ENCODE measurements at regions not wholly inside any gene's neighbourhood (a gene's known extent, or its start where the extent isn't known, plus 50 kb on each side); places are given as distances from the start of the nearest gene placed in this dataset.

DNA sequence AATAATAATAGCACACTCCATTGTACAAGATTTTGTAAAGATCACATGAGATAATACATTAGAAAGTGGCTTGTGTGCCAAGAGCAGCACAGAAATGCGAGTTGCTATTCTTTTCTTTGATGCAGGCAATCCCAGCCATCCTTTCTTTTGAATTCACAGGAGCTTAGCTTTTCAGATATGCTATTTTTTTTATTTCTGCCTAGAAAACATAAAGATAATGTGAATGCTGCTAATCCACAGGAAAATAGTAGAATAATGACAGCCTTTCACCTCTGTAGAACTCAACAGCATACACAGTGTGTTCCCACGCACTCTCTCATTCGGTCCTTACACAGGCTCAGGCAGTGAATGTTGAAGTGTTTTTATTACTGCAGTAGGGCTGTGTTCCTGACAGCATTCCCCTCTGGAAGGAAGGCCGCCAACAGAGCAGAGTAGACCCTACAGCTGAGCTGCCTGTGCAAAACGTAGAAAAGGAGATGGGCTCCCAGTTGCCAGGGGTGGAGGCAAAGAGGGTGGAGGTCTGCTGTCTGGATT is 138.8 kb upstream of the TAPT1 start:
- DNase-seq (ENCODE audit: low read depth in 2 of 2): no peak

GRCh38 chr4:16360694-16361262 is 134.5 kb upstream of the TAPT1 start:
- DNase-seq (ENCODE audit: low read depth in 2 of 2): no peak

GRCh38 chr4:16353165-16353564 is 126.9 kb upstream of the TAPT1 start:
- no peak for DNase-seq (ENCODE audit: low read depth in 2 of 2)

DNA sequence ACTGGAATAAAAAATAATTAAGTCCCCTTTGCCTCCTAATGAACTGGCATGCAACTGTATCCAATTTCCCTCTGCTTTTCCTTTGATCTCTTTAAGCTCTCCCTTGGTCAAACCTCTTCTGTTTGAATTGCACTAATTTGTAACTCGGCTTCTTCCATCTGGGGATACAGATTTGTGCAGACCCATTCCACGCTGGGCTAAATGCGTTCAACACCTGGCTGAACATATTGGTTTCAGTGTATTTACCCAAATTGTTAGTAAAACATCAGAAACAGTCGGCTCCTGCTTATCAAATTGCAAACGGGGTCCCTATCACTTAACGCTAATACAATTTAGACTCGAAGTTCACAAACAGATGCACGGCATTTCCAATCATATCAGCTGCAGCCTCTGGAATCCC is 124.9 kb upstream of the TAPT1 start:
- no peak for DNase-seq (ENCODE audit: low read depth in 2 of 2)

- DNase-seq (ENCODE audit: low read depth in 2 of 2): no peak
These were observed 118.6 kb upstream of the TAPT1 start for GRCh38 chr4:16344853-16345252.

- DNase-seq (ENCODE audit: low read depth in 2 of 2): peak in 1 of 2 experiments; percentile 4
These were observed 111.7 kb upstream of the TAPT1 start for GRCh38 chr4:16337936-16338335.

DNA sequence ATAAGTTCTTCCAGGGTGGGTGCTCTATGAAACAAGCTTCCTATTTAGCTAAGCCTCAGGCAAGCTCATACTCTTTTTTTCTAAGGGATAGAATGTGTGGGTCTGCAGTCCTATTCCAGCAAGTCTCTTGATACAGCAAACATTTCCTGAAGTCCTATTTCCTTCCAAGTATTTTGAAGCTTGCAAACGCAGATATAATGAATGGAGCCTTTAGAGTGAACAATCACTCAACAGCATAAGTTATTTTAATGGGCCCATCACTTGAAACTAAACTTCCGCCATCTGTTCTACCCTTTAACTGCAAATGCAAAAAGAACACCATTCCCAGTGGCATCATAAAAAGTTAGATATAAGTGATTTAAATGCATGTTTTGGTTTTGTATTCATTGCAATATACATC is 108.3 kb upstream of the TAPT1 start:
- no peak for DNase-seq (ENCODE audit: low read depth in 2 of 2)

GRCh38 chr4:16329797-16330134 is 103.5 kb upstream of the TAPT1 start:
- no peak for DNase-seq (ENCODE audit: low read depth in 2 of 2)

GRCh38 chr4:16329125-16329796 is 103.0 kb upstream of the TAPT1 start:
- DNase-seq (ENCODE audit: low read depth in 2 of 2): peak; percentile 21 to 30

GRCh38 chr4:16322183-16322582 is 95.9 kb upstream of the TAPT1 start:
- no peak for DNase-seq (ENCODE audit: low read depth in 2 of 2)

GRCh38 chr4:16315456-16315855 is 89.2 kb upstream of the TAPT1 start:
- no peak for DNase-seq (ENCODE audit: low read depth in 2 of 2)

DNA sequence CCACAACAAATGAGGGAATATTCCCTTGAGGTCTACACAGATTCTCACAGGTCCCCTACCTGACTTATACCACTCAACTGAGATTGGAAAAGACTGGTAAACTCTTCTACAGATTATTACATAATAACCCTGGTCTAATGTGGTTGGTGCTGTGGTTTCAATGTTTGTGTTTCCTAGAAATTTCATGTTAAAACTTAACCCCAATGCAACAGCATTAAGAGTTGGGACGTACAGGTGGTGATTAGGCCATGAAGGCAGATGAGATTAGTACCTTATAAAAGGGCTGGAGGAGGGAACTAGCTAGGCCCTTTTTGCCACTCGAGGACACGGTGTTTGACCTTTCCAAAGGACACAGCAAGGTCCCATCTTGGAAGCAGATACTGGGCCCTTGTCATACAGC is 84.3 kb upstream of the TAPT1 start:
- no peak for DNase-seq (ENCODE audit: low read depth in 2 of 2)

DNA sequence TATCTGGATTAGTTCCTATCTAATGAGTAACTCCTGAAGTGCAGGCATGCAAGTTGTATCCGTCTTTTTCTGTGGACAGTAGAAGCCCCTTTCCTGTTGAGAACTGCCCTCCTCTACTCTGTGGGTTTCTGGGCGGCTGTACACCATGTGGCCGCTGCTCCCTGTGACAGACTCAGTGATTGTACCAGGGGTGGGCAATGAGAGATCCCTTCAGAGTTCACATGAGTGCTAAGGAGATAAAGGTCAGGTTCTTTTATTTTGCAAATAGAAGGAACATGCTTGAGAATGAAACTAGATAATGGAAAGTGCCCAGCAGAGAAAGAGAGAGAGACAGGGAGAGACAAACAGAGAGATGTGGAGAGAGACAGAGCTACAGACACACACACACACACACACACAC is 76.4 kb upstream of the TAPT1 start:
- no peak for DNase-seq (ENCODE audit: low read depth in 2 of 2)

GRCh38 chr4:16297003-16297402 is 70.7 kb upstream of the TAPT1 start:
- DNase-seq (ENCODE audit: low read depth in 2 of 2): no peak

DNA sequence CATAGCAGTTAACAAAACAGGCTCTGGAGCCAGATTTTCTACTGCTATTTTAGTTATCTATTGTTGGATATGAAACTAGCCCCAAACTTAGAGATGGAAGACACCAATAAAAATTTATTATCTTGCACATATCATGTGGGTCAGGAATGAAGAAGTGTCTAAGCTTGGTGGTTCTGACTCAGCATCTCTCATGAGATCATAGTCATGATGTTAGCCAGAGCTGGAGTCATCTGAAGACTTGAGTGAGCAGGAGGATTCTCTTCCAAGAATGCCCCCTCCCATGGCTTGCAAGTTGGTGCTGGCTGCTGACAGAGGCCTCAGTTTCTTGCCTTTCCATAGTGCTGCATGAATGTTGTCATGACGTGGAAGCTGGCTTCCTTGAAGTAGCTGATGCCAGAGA is 68.2 kb upstream of the TAPT1 start:
- DNase-seq (ENCODE audit: low read depth in 2 of 2): peak; percentile 17 to 19

DNA sequence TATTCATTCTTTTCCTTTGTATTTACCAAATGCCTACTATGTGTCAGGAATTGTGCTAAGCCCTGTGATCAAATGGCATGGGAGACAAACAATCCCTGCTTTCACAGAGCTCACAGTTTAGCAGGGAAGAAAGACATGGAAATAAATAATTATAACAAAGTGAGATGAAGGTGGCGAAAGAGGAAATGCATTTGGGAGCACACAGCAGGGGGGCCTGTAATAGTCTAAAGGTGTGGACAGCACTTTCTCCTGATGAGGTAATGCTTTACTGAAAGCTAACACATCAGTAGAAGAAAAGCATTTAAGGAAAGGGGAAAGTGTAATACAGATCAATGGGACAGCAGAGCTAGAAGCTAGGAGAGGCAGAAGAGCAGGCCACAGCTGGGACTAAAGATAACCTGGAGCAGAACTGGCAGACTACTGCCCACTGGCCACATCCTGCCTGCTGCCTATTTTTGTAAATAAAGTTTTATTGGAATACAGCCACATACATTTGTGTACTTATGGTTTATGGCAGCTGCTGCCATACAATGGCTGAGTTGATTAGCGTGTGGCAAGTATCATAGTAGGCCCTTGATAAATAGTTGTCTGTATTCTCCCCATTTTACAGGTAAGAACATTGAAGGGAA is 67.1 kb upstream of the TAPT1 start:
- DNase-seq (ENCODE audit: low read depth in 2 of 2): no peak

GRCh38 chr4:16292585-16292984 is 66.3 kb upstream of the TAPT1 start:
- no peak for DNase-seq (ENCODE audit: low read depth in 2 of 2)

- DNase-seq (ENCODE audit: low read depth in 2 of 2): no peak
These were observed 64.6 kb upstream of the TAPT1 start for GRCh38 chr4:16290681-16291420.

GRCh38 chr4:16289897-16290554 is 63.8 kb upstream of the TAPT1 start:
- DNase-seq (ENCODE audit: low read depth in 2 of 2): peak; percentile 28 to 34

DNA sequence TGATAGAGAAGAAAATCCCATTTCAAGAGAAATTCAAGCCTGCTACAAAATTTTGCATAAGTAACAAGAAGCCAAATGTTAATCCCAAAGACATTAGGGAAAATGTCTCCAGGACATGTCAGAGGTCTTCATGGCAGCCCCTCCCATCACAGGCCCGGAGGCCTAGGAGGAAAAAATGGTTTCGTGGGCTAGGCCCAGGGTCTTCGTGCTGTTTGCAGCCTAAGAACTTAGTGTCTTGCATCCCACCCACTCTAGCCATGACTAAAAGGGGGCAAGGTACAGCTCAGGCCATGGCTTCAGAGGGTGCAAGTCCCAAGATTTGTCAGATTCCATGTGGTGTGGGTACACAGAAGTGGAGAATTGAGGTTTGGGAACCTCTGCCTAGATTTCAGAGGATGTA is 57.8 kb upstream of the TAPT1 start:
- DNase-seq (ENCODE audit: low read depth in 2 of 2): no peak

DNA sequence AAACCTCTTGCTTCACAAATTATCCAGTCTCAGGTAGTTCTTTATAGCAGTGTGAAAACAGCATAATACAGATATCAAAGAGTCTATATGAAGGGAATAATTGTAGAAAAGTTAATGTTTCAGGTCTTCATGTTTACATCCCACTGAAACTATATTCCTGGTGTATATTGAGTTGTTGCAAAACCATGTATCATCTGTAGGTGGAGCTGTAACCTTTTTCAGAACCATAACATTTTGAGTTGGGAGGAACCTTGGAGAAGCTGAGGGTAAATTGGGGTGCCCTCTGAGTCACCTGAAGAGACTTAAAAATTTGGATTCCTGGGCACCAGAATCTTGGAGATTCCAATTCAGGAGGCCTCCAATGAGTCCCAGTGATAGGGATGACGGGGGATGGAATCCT is 51.9 kb upstream of the TAPT1 start:
- DNase-seq (ENCODE audit: low read depth in 2 of 2): no peak

Data from fibroblast of skin of left quadriceps (primary cell).